ENCODE measurements at regions not wholly inside any gene's neighbourhood (a gene's known extent, or its start where the extent isn't known, plus 50 kb on each side); places are given as distances from the start of the nearest gene placed in this dataset.

- DNase-seq (ENCODE audit: low read depth in 1 of 2, low spot score in 2 of 2) = no peak
- Histone ChIP-seq H2AFZ (ENCODE audit: low read length) (no peak overlapping the region), H3K14ac (ENCODE audit: insufficient read length) (no peak overlapping the region), H2BK120ac (replicated peaks; ENCODE audit: low read depth, low read length) (no peak overlapping the region), H2BK5ac (ENCODE audit: low read depth, low read length) (no peak overlapping the region), H3K79me1 (ENCODE audit: low read depth, low read length) (no peaks in the 10 kb centered on the region), H3K9ac (replicated peaks in 1 of 4; ENCODE audit: extremely low read depth in 1 of 4, low read depth in 3 of 4, low read length in 3 of 4) (no peak overlapping the region), H3K27me3 (replicated peaks in 1 of 4; ENCODE audit: control insufficient read depth in 3 of 4, extremely low read depth in 1 of 4, insufficient read depth in 3 of 4, low read length in 3 of 4) (no peaks in the 10 kb centered on the region; a peak in 3 of 7 replicates), H2BK15ac (ENCODE audit: low read length) (no peak overlapping the region), H2BK12ac (ENCODE audit: low read depth, low read length) (no peak overlapping the region), H3K23me2 (ENCODE audit: low read depth, low read length) (peaks cover 4% of the 10 kb centered on the region; the same call in 1 of the 2 replicates), H3K9me3 (ENCODE audit: insufficient read depth in 2 of 2, low read depth in 1 of 2, low read length in 1 of 2) (no peaks in the 10 kb centered on the region), H3K79me2 (ENCODE audit: control insufficient read depth in 1 of 2, insufficient read depth in 2 of 2, low read length in 2 of 2) (no peaks in the 10 kb centered on the region), H3K4me3 (ENCODE audit: extremely low read depth in 1 of 4, insufficient read depth in 2 of 4, low read depth in 3 of 4, low read length in 4 of 4) (no peak overlapping the region), H4K20me1 (replicated peaks in 1 of 2; ENCODE audit: control insufficient read depth in 1 of 2, insufficient read depth in 2 of 2, low read length in 2 of 2) (no peaks in the 10 kb centered on the region), H2AK5ac (ENCODE audit: low read depth, low read length) (no peak overlapping the region), H3K56ac (replicated peaks; ENCODE audit: insufficient read length, low read depth, low read length) (no peak overlapping the region), H3K4ac (replicated peaks; ENCODE audit: insufficient read length, low read depth, low read length) (no peak overlapping the region), H3K4me1 (replicated peaks in 1 of 4; ENCODE audit: control insufficient read depth in 3 of 4, insufficient read depth in 4 of 4, low read length in 3 of 4) (peaks cover 10 to 21% (median 13%) of the 10 kb centered on the region in 4 experiments), H3K18ac (ENCODE audit: extremely low read depth, low read length) (no peak overlapping the region), H3K27ac (ENCODE audit: low read depth, low read length) (no peak overlapping the region), H4K91ac (replicated peaks; ENCODE audit: insufficient read length, low read length) (no peak overlapping the region), H4K8ac (ENCODE audit: extremely low read depth, insufficient read depth, low read length) (no peak overlapping the region), H4K5ac (ENCODE audit: insufficient read length, low read depth, low read length) (no peak overlapping the region), H2BK20ac (ENCODE audit: low read length) (no peak overlapping the region), H3K36me3 (ENCODE audit: control insufficient read depth in 2 of 4, insufficient read depth in 4 of 4, low read length in 3 of 4) (no peaks in the 10 kb centered on the region), H3K4me2 (ENCODE audit: insufficient read depth in 1 of 2, low read depth in 2 of 2, low read length in 2 of 2) (no peak overlapping the region), H3K23ac (ENCODE audit: insufficient read length) (no peak overlapping the region)
- ChIA-PET POLR2A (ENCODE audit: partially characterized antibody) (no interaction called here), CTCF (ENCODE audit: partially characterized antibody) (interaction anchor here (0.6 to 3.9 kb wide), 21 partner anchors 8 to 151 kb away, joined by 3 to 21 read pairs (median 5); no protein-coding TSS in a partner anchor)
- WGBS, 2 experiments (ENCODE audit: extremely low coverage in 1 of 2, insufficient coverage in 1 of 2, insufficient read length in 1 of 2, insufficient replicate concordance in 2 of 2, low coverage in 1 of 2, low lambda C conversion rate in 2 of 2, missing lambda C conversion rate in 1 of 2) = 90% methylated on average over 5 of the region's 5 CpGs; no CpG with 5 or more reads in 1 of the 2 experiments
- no peak for TF ChIP-seq SP4 (IDR thresholded peaks at IDR 0.05; ENCODE audit: low read length)
- no peak for TF ChIP-seq CREB1 (IDR thresholded peaks at IDR 0.05)
- TF ChIP-seq SIX5 (IDR thresholded peaks at IDR 0.05; ENCODE audit: low read depth, low read length) = no peak
- no peak for TF ChIP-seq GABPA (IDR thresholded peaks at IDR 0.05; ENCODE audit: borderline replicate concordance, insufficient read depth, low read length)
- TF ChIP-seq SUZ12 (IDR thresholded peaks at IDR 0.05; ENCODE audit: low read length) = no peak
- no peak for TF ChIP-seq E2F6 (IDR thresholded peaks at IDR 0.05)
- TF ChIP-seq SIRT6 (IDR thresholded peaks at IDR 0.05; ENCODE audit: low read length) = no peak
- no peak for TF ChIP-seq JUND (IDR thresholded peaks at IDR 0.05; ENCODE audit: low read length)
- TF ChIP-seq KDM4A (IDR thresholded peaks at IDR 0.05; ENCODE audit: low read depth, low read length, severe bottlenecking) = no peak
- TF ChIP-seq NRF1 (IDR thresholded peaks at IDR 0.05; ENCODE audit: low read depth, low read length) = no peak
- no peak for TF ChIP-seq RXRA (IDR thresholded peaks at IDR 0.05; ENCODE audit: insufficient read depth, low read depth, low read length)
- no peak for FAIRE-seq
Observed at GRCh38 chr2:20563833-20564232, 87.1 kb downstream of the HS1BP3 start.
